ENCODE measurements at regions not wholly inside any gene's neighbourhood (a gene's known extent, or its start where the extent isn't known, plus 50 kb on each side); places are given as distances from the start of the nearest gene placed in this dataset.
"Not testable (repeated sequence)": the region's sequence is repeated elsewhere in the genome, so short reads cannot be mapped to it uniquely, and the experiment has no call there.

DNA sequence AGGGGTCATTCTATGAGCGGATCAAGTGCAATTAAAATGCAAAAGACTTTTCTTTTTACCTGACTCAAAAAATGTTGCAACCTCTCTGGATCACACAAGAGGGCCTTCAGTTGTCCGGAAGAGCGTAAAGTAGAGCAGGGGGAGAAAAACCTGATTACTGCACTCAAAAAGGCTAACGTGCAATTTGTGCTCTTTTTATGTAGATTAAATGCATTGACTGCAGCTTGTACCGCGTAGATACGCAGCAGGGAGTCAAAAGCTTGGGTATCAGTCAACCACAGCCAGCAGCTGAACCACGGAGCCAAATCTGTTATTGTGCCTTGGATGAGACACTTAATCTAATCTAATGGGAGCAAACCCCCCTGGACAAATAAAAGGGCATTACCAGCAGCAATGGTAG is 107.3 kb upstream of the RAI2 start:
- Histone ChIP-seq H3K27me3 (no peaks in the 10 kb centered on the region), H3K9me3 (ENCODE audit: low read depth) (peaks cover 4% of the 10 kb centered on the region), H3K27ac (no peak overlapping the region), H3K4me1 (ENCODE audit: low read depth) (no peaks in the 10 kb centered on the region), H3K4me3 (no peak overlapping the region), H3K36me3 (no peaks in the 10 kb centered on the region)
- DNase-seq (ENCODE audit: low read depth in 1 of 2, low spot score in 1 of 2): no peak
- TF ChIP-seq, protein P1, sequence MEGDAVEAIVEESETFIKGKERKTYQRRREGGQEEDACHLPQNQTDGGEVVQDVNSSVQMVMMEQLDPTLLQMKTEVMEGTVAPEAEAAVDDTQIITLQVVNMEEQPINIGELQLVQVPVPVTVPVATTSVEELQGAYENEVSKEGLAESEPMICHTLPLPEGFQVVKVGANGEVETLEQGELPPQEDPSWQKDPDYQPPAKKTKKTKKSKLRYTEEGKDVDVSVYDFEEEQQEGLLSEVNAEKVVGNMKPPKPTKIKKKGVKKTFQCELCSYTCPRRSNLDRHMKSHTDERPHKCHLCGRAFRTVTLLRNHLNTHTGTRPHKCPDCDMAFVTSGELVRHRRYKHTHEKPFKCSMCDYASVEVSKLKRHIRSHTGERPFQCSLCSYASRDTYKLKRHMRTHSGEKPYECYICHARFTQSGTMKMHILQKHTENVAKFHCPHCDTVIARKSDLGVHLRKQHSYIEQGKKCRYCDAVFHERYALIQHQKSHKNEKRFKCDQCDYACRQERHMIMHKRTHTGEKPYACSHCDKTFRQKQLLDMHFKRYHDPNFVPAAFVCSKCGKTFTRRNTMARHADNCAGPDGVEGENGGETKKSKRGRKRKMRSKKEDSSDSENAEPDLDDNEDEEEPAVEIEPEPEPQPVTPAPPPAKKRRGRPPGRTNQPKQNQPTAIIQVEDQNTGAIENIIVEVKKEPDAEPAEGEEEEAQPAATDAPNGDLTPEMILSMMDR (IDR thresholded peaks at IDR 0.05; ENCODE audit: low read depth, low read length): no peak

DNA sequence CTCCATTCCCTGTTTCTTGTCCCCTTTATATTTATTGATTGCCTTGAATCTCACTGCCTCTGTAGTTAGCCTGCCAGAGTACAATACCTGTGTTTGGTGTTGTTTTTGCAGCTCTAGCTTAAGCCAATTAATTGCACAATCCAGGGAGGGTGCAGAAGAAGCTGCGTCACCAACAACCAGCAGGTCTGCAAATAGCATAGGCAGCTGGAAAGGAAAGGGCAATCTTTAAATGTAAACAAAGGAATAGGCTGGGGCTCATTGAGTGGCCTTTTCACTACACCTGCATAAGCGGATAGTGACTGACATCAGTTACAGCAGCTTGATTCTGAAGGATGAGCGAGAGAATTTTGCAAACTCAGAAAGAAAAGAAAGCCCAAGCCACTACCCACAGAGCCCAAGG is 106.8 kb upstream of the RAI2 start:
- no peak for DNase-seq (ENCODE audit: low read depth in 1 of 2, low spot score in 1 of 2)
- Histone ChIP-seq H3K4me1 (ENCODE audit: low read depth) (no peaks in the 10 kb centered on the region), H3K27me3 (no peaks in the 10 kb centered on the region), H3K27ac (no peak overlapping the region), H3K9me3 (ENCODE audit: low read depth) (peaks cover 4% of the 10 kb centered on the region), H3K36me3 (no peaks in the 10 kb centered on the region), H3K4me3 (no peak overlapping the region)
- TF ChIP-seq, protein P1 (IDR thresholded peaks at IDR 0.05; ENCODE audit: low read depth, low read length): no peak

DNA sequence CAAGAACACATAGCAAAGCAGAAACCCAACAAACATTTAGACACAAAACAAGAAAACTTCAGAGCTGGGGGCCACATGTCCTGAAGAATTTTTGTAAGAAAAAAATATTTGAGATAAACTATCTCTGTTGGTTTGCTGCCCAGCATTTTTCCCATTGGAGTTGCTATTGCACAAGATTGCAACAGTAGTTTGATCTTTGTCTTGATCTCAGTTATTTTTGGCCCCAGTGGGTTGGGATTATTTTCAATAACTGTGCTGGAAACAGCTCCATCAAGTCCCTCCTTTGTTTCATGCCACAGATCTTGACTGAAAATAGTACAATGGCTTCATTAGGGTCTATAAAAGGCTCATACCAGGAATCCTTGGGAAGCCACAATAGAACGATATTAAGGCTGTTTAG is 103.8 kb upstream of the RAI2 start:
- Histone ChIP-seq H3K4me3 (no peak overlapping the region), H3K27me3 (no peaks in the 10 kb centered on the region), H3K27ac (no peak overlapping the region), H3K4me1 (ENCODE audit: low read depth) (no peaks in the 10 kb centered on the region), H3K36me3 (no peaks in the 10 kb centered on the region), H3K9me3 (ENCODE audit: low read depth) (no peaks in the 10 kb centered on the region)
- no peak for DNase-seq (ENCODE audit: low read depth in 1 of 2, low spot score in 1 of 2)
- TF ChIP-seq, protein P1 (IDR thresholded peaks at IDR 0.05; ENCODE audit: low read depth, low read length): no peak

DNA sequence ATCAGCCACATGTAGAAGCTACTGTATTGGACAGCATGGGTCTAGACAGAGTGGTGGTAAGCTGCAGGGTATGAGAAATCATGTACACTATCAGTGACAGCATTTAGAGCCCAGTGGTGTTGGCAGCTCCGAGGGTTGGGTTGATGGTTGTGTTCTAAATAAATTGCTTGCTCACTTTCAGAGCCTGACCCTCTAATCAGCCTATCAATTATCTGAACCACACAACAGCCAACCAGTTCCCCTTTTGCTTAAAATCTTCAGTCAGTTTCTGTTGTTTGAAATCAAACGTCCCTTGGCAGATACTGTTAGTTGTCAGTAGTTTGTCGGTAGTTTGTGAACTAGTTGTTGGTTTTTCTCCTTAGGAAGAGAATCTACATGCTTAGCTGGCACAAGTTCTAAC is 99.8 kb upstream of the RAI2 start:
- DNase-seq (ENCODE audit: low read depth in 1 of 2, low spot score in 1 of 2): no peak
- Histone ChIP-seq H3K27me3 (no peaks in the 10 kb centered on the region), H3K4me3 (no peak overlapping the region), H3K27ac (no peak overlapping the region), H3K9me3 (ENCODE audit: low read depth) (no peaks in the 10 kb centered on the region), H3K36me3 (no peaks in the 10 kb centered on the region), H3K4me1 (ENCODE audit: low read depth) (no peaks in the 10 kb centered on the region)
- TF ChIP-seq, protein P1 (IDR thresholded peaks at IDR 0.05; ENCODE audit: low read depth, low read length): no peak

DNA sequence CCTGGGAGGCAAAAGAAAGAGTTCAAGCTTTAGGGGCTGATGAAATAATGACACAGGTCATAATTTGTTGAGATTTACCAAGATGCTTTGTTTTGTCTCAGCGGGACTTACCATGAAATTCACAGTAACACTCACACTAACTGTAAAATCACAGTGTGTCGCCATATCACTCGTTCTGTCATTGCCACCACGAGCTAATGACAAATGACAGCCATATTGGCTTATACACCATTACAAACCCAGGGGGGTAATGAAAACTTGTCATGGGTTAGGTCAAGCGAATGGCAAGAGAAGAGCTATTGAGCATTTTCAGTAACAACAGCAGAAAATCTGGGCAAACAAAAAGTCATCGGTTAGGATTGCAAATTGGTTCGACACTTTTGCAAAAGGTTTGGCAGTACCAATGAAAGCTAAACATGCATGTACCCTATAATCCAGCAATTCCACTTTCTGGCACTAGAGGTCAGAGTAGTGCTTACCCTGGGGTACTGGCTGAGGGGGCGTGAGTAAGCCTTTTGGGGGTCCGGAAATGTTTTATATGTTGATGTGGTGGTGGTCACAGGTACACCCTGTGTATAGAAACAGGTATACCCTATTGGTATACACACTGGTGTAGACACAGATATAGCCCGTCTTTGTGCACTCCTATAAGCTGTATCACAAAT is 83.9 kb upstream of the RAI2 start:
- no peaks in the 10 kb centered on the region for H3K9me3 ChIP-seq (ENCODE audit: low read depth)
- no peaks in the 10 kb centered on the region for H3K27me3 ChIP-seq
- H3K4me1 ChIP-seq (ENCODE audit: low read depth): no peaks in the 10 kb centered on the region
- TF ChIP-seq, protein P1 (IDR thresholded peaks at IDR 0.05; ENCODE audit: low read depth, low read length): peak; percentile 33
- DNase-seq (ENCODE audit: low read depth in 1 of 2, low spot score in 1 of 2): peak in 1 of 2 donors; percentile 4
- no peak overlapping the region for H3K27ac ChIP-seq
- H3K36me3 ChIP-seq: no peaks in the 10 kb centered on the region
- no peak overlapping the region for H3K4me3 ChIP-seq

DNA sequence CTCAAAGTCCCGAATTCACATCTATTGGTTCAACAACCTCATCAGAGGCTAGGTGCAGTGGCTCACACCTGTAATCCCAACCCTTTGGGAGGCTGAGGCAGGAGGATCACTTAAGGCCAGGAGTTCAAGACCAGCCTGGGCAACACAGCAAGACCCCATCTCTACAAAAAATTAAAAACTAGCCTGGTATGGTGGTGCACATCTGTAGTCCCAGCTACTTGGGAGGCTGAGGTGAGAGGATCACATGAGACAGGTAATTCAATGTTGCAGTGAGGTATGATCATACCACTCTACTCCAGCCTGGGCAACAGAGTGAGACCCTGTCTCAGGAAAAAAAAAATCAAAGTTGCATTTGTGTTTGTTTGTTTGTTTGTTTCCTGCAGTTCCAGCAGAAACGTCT is 80.1 kb upstream of the RAI2 start:
- H3K4me1 ChIP-seq (ENCODE audit: low read depth); H3K27me3 ChIP-seq; H3K9me3 ChIP-seq (ENCODE audit: low read depth); H3K36me3 ChIP-seq; DNase-seq (ENCODE audit: low read depth in 1 of 2, low spot score in 1 of 2); H3K4me3 ChIP-seq; H3K27ac ChIP-seq: not testable (repeated sequence)

Measured in cardiac muscle cell (in vitro differentiated cells and primary cell).